Activated CD8-positive, alpha-beta memory T cell treated with anti-CD3 and anti-CD28 coated beads for 48 hours (primary cell): ENCODE measurements at regions not wholly inside any gene's neighbourhood (a gene's known extent, or its start where the extent isn't known, plus 50 kb on each side); places are given as distances from the start of the nearest gene placed in this dataset.

Experiments
- DNase-seq, 3 experiments: peaks; one replicate each; pipeline ENCODE4 v3.0.0-alpha.2; 2020; ENCODE audit warnings: low read depth in 2 of 3, low spot score in 2 of 3

GRCh38 chr2:105652014-105652796, 92.5 kb upstream of the NCK2 start:
- DNase-seq: no peak

GRCh38 chr2:105649534-105649933, 95.2 kb upstream of the NCK2 start:
- no peak for DNase-seq

- no peak for DNase-seq
These were observed 97.0 kb upstream of the NCK2 start for GRCh38 chr2:105647731-105648130.

- DNase-seq: no peak
These were observed 98.0 kb upstream of the NCK2 start for GRCh38 chr2:105646774-105647076.

- DNase-seq: no peak
These were observed 98.6 kb upstream of the NCK2 start for GRCh38 chr2:105645938-105646773.

GRCh38 chr2:105645031-105645937, 99.4 kb upstream of the NCK2 start:
- no peak for DNase-seq

- DNase-seq: no peak
These were observed 100.3 kb upstream of the NCK2 start for GRCh38 chr2:105644174-105644980.

GRCh38 chr2:105643405-105644173, 101.1 kb upstream of the NCK2 start:
- DNase-seq: no peak

GRCh38 chr2:105641389-105641811, 103.3 kb upstream of the NCK2 start:
- DNase-seq: no peak

GRCh38 chr2:105640246-105640645, 104.5 kb upstream of the NCK2 start:
- no peak for DNase-seq

- no peak for DNase-seq
These were observed 108.5 kb upstream of the NCK2 start for GRCh38 chr2:105636109-105636740.

GRCh38 chr2:105635564-105635963, 109.1 kb upstream of the NCK2 start:
- DNase-seq: no peak

GRCh38 chr2:105634198-105634597, 110.5 kb upstream of the NCK2 start:
- DNase-seq: no peak

- no peak for DNase-seq
These were observed 112.8 kb upstream of the NCK2 start for GRCh38 chr2:105631922-105632321.

- no peak for DNase-seq
These were observed 113.7 kb upstream of the NCK2 start for GRCh38 chr2:105631011-105631410.

- DNase-seq: no peak
These were observed 115.1 kb upstream of the NCK2 start for GRCh38 chr2:105629634-105630033.

GRCh38 chr2:105627534-105627933, 117.2 kb upstream of the NCK2 start:
- DNase-seq: no peak

GRCh38 chr2:105626966-105627340, 117.8 kb upstream of the NCK2 start:
- DNase-seq: no peak

- no peak for DNase-seq
These were observed 118.3 kb upstream of the NCK2 start for GRCh38 chr2:105626212-105626965.
